HEK293 (cell line): ENCODE measurements at regions not wholly inside any gene's neighbourhood (a gene's known extent, or its start where the extent isn't known, plus 50 kb on each side); places are given as distances from the start of the nearest gene placed in this dataset.

Experiments used
- CTCF ChIA-PET: fragments of 350-600 bp; formaldehyde crosslinking; extraction: SDS; loops from one replicate; lab custom pipeline; 2021; ENCODE audit warnings: antibody characterized with exemption; lab: Yijun Ruan, JAX
- POLR2A ChIA-PET: fragments of 300-600 bp; formaldehyde crosslinking; extraction: SDS; loops from one replicate; lab custom pipeline; 2020; ENCODE audit warnings: antibody characterized with exemption, inconsistent platforms; lab: Yijun Ruan, JAX
- H3K27ac ChIP-seq: fragments of 200-500 bp; sonication (Bioruptor generic); 2 replicates; pipeline ENCODE4 v1.5.1; 2014; ENCODE audit warnings: low read depth, low read length, control low read depth, inconsistent platforms; ENCODE audit errors: extremely low read depth
- H3K36me3 ChIP-seq, 2 experiments: fragments of 200-500 bp in 1 of 2; sonication (Bioruptor generic) in 1 of 2; 1 replicate in 1 of 2; 2 replicates in 1 of 2; pipeline ENCODE4 v1.5.1; 2014 to 2017; ENCODE audit warnings: inconsistent platforms in 2 of 2, low read length in 2 of 2; ENCODE audit not compliant: control insufficient read depth in 2 of 2, insufficient read depth in 1 of 2
- H3K4me1 ChIP-seq: fragments of 200-500 bp; sonication (Bioruptor generic); 2 replicates; pipeline ENCODE4 v1.5.1; 2014; ENCODE audit warnings: mild to moderate bottlenecking, low read length, inconsistent platforms; ENCODE audit not compliant: control insufficient read depth, insufficient read depth
- H3K4me3 ChIP-seq: 2 replicates; pipeline ENCODE4 v1.5.1; 2011; ENCODE audit warnings: low read depth, mild to moderate bottlenecking, control low read depth, low read length, moderate library complexity
- H3K9me3 ChIP-seq: fragments of 200-500 bp; sonication (Bioruptor generic); 2 replicates; pipeline ENCODE4 v1.5.1; 2014; ENCODE audit warnings: low read depth, low read length, inconsistent platforms; ENCODE audit not compliant: control insufficient read depth, insufficient read depth
- BCL11B ChIP-seq: fragments of 450-650 bp; formaldehyde crosslinking; IDR thresholded peaks from 2 replicates; pipeline ENCODE4 v1.5.1; 2016; ENCODE audit warnings: low read depth, missing biosample characterization, missing genetic modification characterization
- TCF7L2 ChIP-seq: IDR thresholded peaks from 2 replicates; pipeline ENCODE4 v1.6.1; 2011; ENCODE audit warnings: low read depth, mild to moderate bottlenecking, inconsistent platforms, low read length, moderate library complexity, borderline replicate concordance
- ZBTB48 ChIP-seq: fragments of 450-650 bp; formaldehyde crosslinking; IDR thresholded peaks from 2 replicates; pipeline ENCODE4 v1.5.1; 2016; ENCODE audit warnings: missing biosample characterization, missing genetic modification characterization
- ZNF148 ChIP-seq: fragments of 450-650 bp; formaldehyde crosslinking; IDR thresholded peaks from 2 replicates; pipeline ENCODE4 v1.5.0; 2017; ENCODE audit warnings: missing biosample characterization, missing genetic modification characterization, borderline replicate concordance
- ZNF175 ChIP-seq: fragments of 450-650 bp; formaldehyde crosslinking; IDR thresholded peaks from 2 replicates; pipeline ENCODE4 v1.5.1; 2016; ENCODE audit warnings: missing biosample characterization, missing genetic modification characterization
- ZNF223 ChIP-seq: fragments of 450-650 bp; formaldehyde crosslinking; IDR thresholded peaks from 2 replicates; pipeline ENCODE4 v1.5.1; 2016; ENCODE audit warnings: missing biosample characterization, missing genetic modification characterization
- ZNF266 ChIP-seq: fragments of 450-650 bp; formaldehyde crosslinking; IDR thresholded peaks from 2 replicates; pipeline ENCODE4 v1.5.1; 2016; ENCODE audit warnings: missing biosample characterization, missing genetic modification characterization, low read depth
- ZNF335 ChIP-seq: fragments of 450-650 bp; formaldehyde crosslinking; conservative IDR thresholded peaks from 2 replicates; pipeline ENCODE4 v1.5.1; 2016; ENCODE audit warnings: missing biosample characterization, missing genetic modification characterization
- ZNF394 ChIP-seq: fragments of 450-650 bp; formaldehyde crosslinking; IDR thresholded peaks from 2 replicates; pipeline ENCODE4 v1.5.1; 2016; ENCODE audit warnings: missing biosample characterization, missing genetic modification characterization, mild to moderate bottlenecking, moderate library complexity, borderline replicate concordance
- ZNF404 ChIP-seq: fragments of 450-650 bp; formaldehyde crosslinking; IDR thresholded peaks from 2 replicates; pipeline ENCODE4 v1.5.1; 2017; ENCODE audit warnings: missing biosample characterization, missing genetic modification characterization
- ZNF449 ChIP-seq: fragments of 450-650 bp; formaldehyde crosslinking; IDR thresholded peaks from 2 replicates; pipeline ENCODE4 v1.5.1; 2017; ENCODE audit warnings: missing biosample characterization, mild to moderate bottlenecking, missing genetic modification characterization, moderate library complexity
- ZNF473 ChIP-seq: fragments of 450-650 bp; formaldehyde crosslinking; IDR thresholded peaks from 2 replicates; pipeline ENCODE4 v1.5.1; 2017; ENCODE audit warnings: missing biosample characterization, missing genetic modification characterization
- ZNF501 ChIP-seq: fragments of 450-650 bp; formaldehyde crosslinking; IDR thresholded peaks from 2 replicates; pipeline ENCODE4 v1.5.1; 2016; ENCODE audit warnings: missing biosample characterization, missing genetic modification characterization
- ZNF514 ChIP-seq: fragments of 450-650 bp; formaldehyde crosslinking; IDR thresholded peaks from 2 replicates; pipeline ENCODE4 v1.5.1; 2016; ENCODE audit warnings: missing biosample characterization, missing genetic modification characterization
- ZNF624 ChIP-seq: fragments of 450-650 bp; formaldehyde crosslinking; IDR thresholded peaks from 2 replicates; pipeline ENCODE4 v1.5.1; 2017; ENCODE audit warnings: missing biosample characterization, missing genetic modification characterization
- ZNF692 ChIP-seq: fragments of 450-650 bp; formaldehyde crosslinking; IDR thresholded peaks from 2 replicates; pipeline ENCODE4 v1.5.1; 2016; ENCODE audit warnings: missing biosample characterization, missing genetic modification characterization
- ZNF704 ChIP-seq: fragments of 450-650 bp; formaldehyde crosslinking; IDR thresholded peaks from 2 replicates; pipeline ENCODE4 v1.5.1; 2016; ENCODE audit warnings: missing biosample characterization, missing genetic modification characterization
- ZNF76 ChIP-seq: fragments of 450-650 bp; formaldehyde crosslinking; IDR thresholded peaks from 2 replicates; pipeline ENCODE4; 2016; ENCODE audit warnings: low read depth, missing biosample characterization, missing genetic modification characterization, borderline replicate concordance
- ZXDB ChIP-seq: fragments of 450-650 bp; formaldehyde crosslinking; IDR thresholded peaks from 2 replicates; pipeline ENCODE4 v1.5.1; 2016; ENCODE audit warnings: missing biosample characterization, missing genetic modification characterization

GRCh38 chr11:112381578-112381977 lies 120.9 kb upstream of the PLET1 start:
- POLR2A ChIA-PET: no interaction called here
- TF ChIP-seq ZNF394 (no peak), ZNF266 (tag by site-specific recombination) (no peak), TCF7L2 (no peak), ZNF473 (no peak), ZNF704 (tag by site-specific recombination) (no peak), ZXDB (tag by site-specific recombination) (no peak), ZNF624 (no peak), ZNF148 (tag by site-specific recombination) (no peak), ZNF76 (no peak), ZNF175 (tag by site-specific recombination) (no peak), ZNF404 (tag by site-specific recombination) (no peak), ZNF501 (tag by site-specific recombination) (no peak), ZNF223 (tag by site-specific recombination) (no peak)
- TF ChIP-seq, all 188 proteins: peak for 0
- no peak overlapping the region for H3K27ac ChIP-seq
- no peaks in the 10 kb centered on the region for H3K9me3 ChIP-seq
- H3K4me1 ChIP-seq: no peaks in the 10 kb centered on the region
- CTCF ChIA-PET: no interaction called here
- H3K4me3 ChIP-seq: no peak overlapping the region
- H3K36me3 ChIP-seq: no peaks in the 10 kb centered on the region

GRCh38 chr11:112382561-112382960 lies 121.9 kb upstream of the PLET1 start:
- no peak overlapping the region for H3K27ac ChIP-seq
- ChIA-PET CTCF (no interaction called here), POLR2A (no interaction called here)
- H3K4me1 ChIP-seq: no peaks in the 10 kb centered on the region
- H3K9me3 ChIP-seq: no peaks in the 10 kb centered on the region
- H3K36me3 ChIP-seq: no peaks in the 10 kb centered on the region
- H3K4me3 ChIP-seq: no peak overlapping the region
- TF ChIP-seq ZNF148 (tag by site-specific recombination): no peak
- no peak for TF ChIP-seq BCL11B (tag by site-specific recombination)
- TF ChIP-seq ZNF692: no peak
- TF ChIP-seq ZNF514 (tag by site-specific recombination): no peak
- no peak for TF ChIP-seq ZBTB48 (tag by site-specific recombination)
- TF ChIP-seq ZNF335: no peak
- peak; percentile 41; the same call in 1 of the 2 replicates for TF ChIP-seq ZNF449 (tag by site-specific recombination)
